ENCODE measurements at regions not wholly inside any gene's neighbourhood (a gene's known extent, or its start where the extent isn't known, plus 50 kb on each side); places are given as distances from the start of the nearest gene placed in this dataset.

DNA sequence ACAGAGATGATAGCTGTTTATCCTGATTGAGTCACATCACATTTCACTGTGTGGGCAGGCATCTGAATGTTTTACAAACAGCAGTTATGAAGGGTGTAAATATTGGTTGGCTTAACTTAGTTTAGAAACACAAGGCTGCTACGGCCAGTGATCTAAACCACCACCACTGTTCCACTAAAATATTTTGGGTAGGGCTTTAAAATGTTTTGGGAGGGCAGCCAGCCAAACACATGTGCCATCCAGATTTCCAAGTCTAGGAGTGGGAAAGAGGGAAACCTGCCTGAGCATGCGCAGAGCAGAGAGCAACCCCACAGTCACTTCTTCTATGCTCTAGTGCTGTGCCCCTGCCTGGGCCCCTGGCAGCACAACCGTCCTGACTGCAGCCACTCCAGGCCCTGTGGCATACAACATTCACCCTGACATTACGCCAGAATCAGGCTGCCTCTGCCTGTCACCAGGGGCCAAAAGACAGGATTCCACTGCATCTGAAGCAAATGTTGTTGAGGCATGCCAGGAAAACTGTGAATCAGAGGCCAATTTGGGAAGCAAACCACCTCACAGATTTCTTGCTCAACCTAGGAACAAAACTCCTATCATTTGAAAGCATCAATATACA lies 74.8 kb upstream of the COL5A2 start:
- in situ Hi-C loops (cut with HindIII; ENCODE audit: low pct_unique_long_range_greater_than_20kb, low sequenced_read_pairs): no loop called here
- no peak for TF ChIP-seq JUND (IDR thresholded peaks at IDR 0.05; ENCODE audit: low read depth)
- DNase-seq (ENCODE audit: low read depth in 1 of 2, low spot score in 1 of 2): no peak

GRCh38 chr2:189255711-189256110 lies 76.2 kb upstream of the COL5A2 start:
- TF ChIP-seq JUND (IDR thresholded peaks at IDR 0.05; ENCODE audit: low read depth): no peak
- DNase-seq (ENCODE audit: low read depth in 1 of 2, low spot score in 1 of 2): no peak
- in situ Hi-C loops (cut with HindIII; ENCODE audit: low pct_unique_long_range_greater_than_20kb, low sequenced_read_pairs): no loop called here

DNA sequence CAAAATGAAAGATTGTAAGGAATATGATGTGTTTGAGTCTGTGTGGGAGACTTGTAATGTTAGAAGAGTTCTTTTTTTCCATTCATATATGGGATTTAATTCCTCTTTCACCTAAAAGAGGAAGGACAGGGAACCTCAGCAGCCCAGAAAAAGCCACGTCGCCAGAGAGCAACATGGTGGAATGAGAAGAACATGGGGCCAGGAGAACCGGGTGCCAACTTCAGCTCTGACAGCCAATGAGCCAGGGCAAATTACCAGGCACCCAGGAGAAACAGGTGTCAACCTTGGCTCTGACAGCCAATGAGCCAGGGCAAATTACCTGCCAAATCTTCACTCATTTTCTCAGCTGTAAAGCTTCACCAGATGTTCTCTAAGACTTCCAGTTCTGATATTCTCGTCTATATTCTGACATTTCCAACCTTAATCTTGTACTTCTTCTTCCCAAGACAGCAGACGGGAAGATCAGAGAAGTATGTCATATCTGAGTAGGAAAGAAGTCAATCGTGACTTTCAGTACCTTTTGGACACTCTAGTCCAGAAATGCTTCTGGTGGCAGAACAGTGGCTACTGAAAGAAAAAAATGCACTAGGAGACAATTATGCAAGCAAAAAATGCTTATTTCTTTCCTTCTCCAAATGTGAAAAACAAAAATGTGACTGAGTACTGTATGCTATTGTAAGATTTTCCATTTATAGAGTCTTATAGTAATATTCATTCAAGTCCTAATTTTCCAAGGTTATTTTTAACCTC lies 79.2 kb upstream of the COL5A2 start:
- no peak for DNase-seq (ENCODE audit: low read depth in 1 of 2, low spot score in 1 of 2)
- in situ Hi-C loops (cut with HindIII; ENCODE audit: low pct_unique_long_range_greater_than_20kb, low sequenced_read_pairs): no loop called here
- no peak for TF ChIP-seq JUND (IDR thresholded peaks at IDR 0.05; ENCODE audit: low read depth)

- in situ Hi-C loops (cut with HindIII; ENCODE audit: low pct_unique_long_range_greater_than_20kb, low sequenced_read_pairs): no loop called here
- TF ChIP-seq JUND (IDR thresholded peaks at IDR 0.05; ENCODE audit: low read depth): no peak
Measured at GRCh38 chr2:189260361-189260814, 80.8 kb upstream of the COL5A2 start.

GRCh38 chr2:189261431-189261841 lies 81.9 kb upstream of the COL5A2 start:
- DNase-seq (ENCODE audit: low read depth in 1 of 2, low spot score in 1 of 2): no peak
- no peak for TF ChIP-seq JUND (IDR thresholded peaks at IDR 0.05; ENCODE audit: low read depth)
- in situ Hi-C loops (cut with HindIII; ENCODE audit: low pct_unique_long_range_greater_than_20kb, low sequenced_read_pairs): no loop called here

More at GRCh38 chr2:189260361-189260814, 80.8 kb upstream of the COL5A2 start:
- no peak for DNase-seq (ENCODE audit: low read depth in 1 of 2, low spot score in 1 of 2)

DNA sequence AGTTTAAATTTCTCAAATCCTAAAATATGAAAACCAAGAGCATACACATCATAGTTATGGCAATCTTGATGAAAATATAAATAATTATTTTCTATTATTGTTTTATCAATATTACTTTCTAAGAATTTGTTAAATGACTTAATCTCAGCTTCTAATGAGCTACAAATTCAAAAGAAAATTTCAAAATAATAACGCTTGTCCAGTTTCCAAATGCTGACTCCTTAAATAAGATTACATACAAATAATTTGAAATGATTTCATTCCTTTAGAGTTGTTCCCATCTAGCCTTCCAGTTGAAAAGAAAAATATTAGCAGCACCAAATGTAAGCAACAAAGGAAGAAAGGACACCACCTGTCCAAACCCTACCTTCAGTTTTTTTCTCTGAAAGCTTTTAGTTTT lies 82.4 kb upstream of the COL5A2 start:
- DNase-seq (ENCODE audit: low read depth in 1 of 2, low spot score in 1 of 2): no peak
- TF ChIP-seq JUND (IDR thresholded peaks at IDR 0.05; ENCODE audit: low read depth): no peak
- in situ Hi-C loops (cut with HindIII; ENCODE audit: low pct_unique_long_range_greater_than_20kb, low sequenced_read_pairs): no loop called here

DNA sequence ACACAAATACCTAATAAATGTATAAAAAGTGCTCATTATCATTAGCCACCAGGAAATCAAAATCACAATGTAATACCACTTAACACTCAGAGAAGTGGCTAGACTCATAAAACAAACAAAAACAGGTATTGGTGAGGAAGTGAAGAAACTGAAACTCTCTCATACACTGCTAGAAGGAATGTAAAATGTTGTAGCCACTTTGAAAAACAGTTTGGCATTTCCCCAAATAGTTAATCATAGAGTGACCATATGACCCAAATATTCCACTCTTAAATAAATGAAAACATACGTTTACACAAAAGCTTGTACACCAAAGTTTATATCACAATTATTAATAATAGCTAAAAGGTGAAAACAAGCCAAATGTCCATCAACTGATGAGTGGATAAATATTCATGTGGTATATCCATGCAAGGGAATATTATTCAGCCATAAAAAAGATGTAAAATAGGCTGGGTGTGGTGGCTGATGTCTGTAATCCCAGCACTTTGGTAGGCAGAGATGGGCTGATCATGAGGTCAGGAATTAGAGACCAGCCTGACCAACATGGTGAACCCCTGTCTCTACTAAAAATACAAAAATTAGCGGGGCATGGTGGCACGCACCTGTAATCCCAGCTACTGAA lies 86.2 kb upstream of the COL5A2 start:
- no peak for TF ChIP-seq JUND (IDR thresholded peaks at IDR 0.05; ENCODE audit: low read depth)
- DNase-seq (ENCODE audit: low read depth in 1 of 2, low spot score in 1 of 2): no peak
- in situ Hi-C loops (cut with HindIII; ENCODE audit: low pct_unique_long_range_greater_than_20kb, low sequenced_read_pairs): no loop called here

DNA sequence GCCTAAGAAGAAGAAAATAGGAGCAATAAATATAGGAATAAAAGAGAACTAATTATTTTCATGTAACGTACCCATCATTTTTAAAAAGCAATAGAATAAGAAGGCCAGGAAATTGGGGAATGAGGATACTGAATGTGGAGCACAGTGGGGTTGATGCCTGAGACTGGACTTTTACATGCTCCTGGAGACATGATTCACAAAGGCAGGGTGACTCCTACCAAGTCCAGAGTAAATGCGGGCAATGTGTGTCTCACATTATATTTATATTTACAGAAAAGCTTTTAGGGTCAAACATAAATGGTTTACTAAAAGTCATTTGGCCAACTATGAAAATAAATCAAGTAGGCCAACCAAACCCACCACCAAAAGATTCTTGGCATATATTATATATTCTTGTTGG lies 87.9 kb upstream of the COL5A2 start:
- in situ Hi-C loops (cut with HindIII; ENCODE audit: low pct_unique_long_range_greater_than_20kb, low sequenced_read_pairs): no loop called here
- DNase-seq (ENCODE audit: low read depth in 1 of 2, low spot score in 1 of 2): no peak

DNA sequence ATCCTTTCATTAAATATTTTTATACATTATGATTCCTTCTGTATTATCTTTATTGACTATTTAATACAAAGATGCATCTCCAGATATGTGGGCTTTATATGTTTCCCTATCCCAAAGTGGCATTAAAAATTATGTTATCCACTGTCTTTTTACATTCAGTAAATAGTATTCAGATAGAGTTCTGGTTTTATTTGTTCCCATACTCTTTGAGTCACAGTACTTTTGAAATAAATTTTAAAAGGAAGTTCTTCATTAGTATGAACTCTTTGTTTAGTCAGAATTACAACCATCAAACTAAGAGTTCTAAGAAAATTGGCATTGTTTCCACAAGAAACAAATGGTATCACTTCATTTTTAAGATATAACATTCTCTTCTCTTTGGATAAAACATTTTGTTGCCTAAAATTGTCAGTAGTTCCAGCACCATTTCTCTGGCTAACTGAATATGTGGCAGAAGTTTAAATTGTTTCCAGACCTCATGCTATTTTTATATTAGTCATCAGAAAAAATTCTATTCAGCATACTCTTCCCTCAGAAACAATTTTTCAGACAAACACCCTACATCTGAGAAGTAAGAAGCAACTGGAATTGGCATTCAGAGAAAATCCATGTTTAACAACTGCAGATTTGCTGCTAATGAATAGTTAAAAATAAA lies 88.5 kb upstream of the COL5A2 start:
- DNase-seq (ENCODE audit: low read depth in 1 of 2, low spot score in 1 of 2): no peak
- no peak for TF ChIP-seq JUND (IDR thresholded peaks at IDR 0.05; ENCODE audit: low read depth)
- in situ Hi-C loops (cut with HindIII; ENCODE audit: low pct_unique_long_range_greater_than_20kb, low sequenced_read_pairs): no loop called here

More for the DNA sequence above, 87.9 kb upstream of the COL5A2 start:
- TF ChIP-seq JUND (IDR thresholded peaks at IDR 0.05; ENCODE audit: low read depth): no peak

- in situ Hi-C loops (cut with HindIII; ENCODE audit: low pct_unique_long_range_greater_than_20kb, low sequenced_read_pairs): no loop called here
- no peak for DNase-seq (ENCODE audit: low read depth in 1 of 2, low spot score in 1 of 2)
- no peak for TF ChIP-seq JUND (IDR thresholded peaks at IDR 0.05; ENCODE audit: low read depth)
Measured at GRCh38 chr2:189268763-189269162, 89.2 kb upstream of the COL5A2 start.

DNA sequence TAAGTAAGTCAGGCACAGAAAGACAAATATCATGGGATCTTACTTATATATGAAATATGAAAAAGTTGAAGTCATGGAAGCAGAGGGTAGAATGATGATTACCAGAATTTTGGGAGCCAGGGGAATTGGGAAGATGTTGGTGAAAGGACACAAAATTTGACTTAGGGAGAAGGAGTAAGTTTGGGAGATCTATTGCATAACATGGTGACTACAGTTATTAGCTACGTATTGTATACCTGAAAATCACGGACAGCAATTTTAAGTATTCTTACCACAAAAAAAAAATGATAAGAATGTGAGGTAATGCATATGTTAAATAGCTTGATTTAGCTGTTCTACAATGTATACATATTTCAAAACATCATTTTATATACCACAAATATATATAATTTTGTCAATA lies 94.2 kb upstream of the COL5A2 start:
- in situ Hi-C loops (cut with HindIII; ENCODE audit: low pct_unique_long_range_greater_than_20kb, low sequenced_read_pairs): no loop called here
- DNase-seq (ENCODE audit: low read depth in 1 of 2, low spot score in 1 of 2): no peak
- TF ChIP-seq JUND (IDR thresholded peaks at IDR 0.05; ENCODE audit: low read depth): no peak

DNA sequence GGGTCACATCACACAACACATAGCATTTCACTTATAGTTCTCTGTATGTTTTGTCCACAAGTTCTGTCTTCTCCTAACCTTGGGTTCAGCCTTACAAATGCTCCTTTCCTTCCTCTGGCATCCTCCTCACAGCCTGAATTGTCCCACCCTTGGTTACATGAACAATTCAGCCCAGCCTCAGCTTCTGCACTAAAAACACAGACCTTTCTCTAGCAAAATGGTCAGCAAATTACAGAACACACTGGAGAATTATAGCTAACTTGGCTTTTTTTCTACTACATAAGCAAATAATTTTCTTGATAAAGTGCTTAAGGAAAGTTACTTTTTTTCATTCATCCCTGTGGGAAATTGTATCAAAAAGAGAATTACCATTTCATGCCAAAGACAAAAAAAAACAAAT lies 94.8 kb upstream of the COL5A2 start:
- TF ChIP-seq JUND (IDR thresholded peaks at IDR 0.05; ENCODE audit: low read depth): no peak
- in situ Hi-C loops (cut with HindIII; ENCODE audit: low pct_unique_long_range_greater_than_20kb, low sequenced_read_pairs): no loop called here
- no peak for DNase-seq (ENCODE audit: low read depth in 1 of 2, low spot score in 1 of 2)

GRCh38 chr2:189276277-189276676 lies 96.7 kb upstream of the COL5A2 start:
- in situ Hi-C loops (cut with HindIII; ENCODE audit: low pct_unique_long_range_greater_than_20kb, low sequenced_read_pairs): no loop called here

More at GRCh38 chr2:189276277-189276676, 96.7 kb upstream of the COL5A2 start:
- no peak for DNase-seq (ENCODE audit: low read depth in 1 of 2, low spot score in 1 of 2)
- no peak for TF ChIP-seq JUND (IDR thresholded peaks at IDR 0.05; ENCODE audit: low read depth)

Measured in T47D (cell line).